H9 (cell line): ENCODE measurements at regions not wholly inside any gene's neighbourhood (a gene's known extent, or its start where the extent isn't known, plus 50 kb on each side); places are given as distances from the start of the nearest gene placed in this dataset.

Experiments used
- DNase-seq: peaks from one replicate; pipeline ENCODE4 v3.0.0-alpha.2; 2017
- H2AFZ ChIP-seq: one replicate; pipeline ENCODE4 v1.6.1; 2013; ENCODE audit warnings: mild to moderate bottlenecking, low read length, control low read depth, moderate library complexity
- H2AK5ac ChIP-seq: 2 replicates; pipeline ENCODE4 v1.6.1; 2013; ENCODE audit warnings: low read length, control low read depth, mixed read lengths; ENCODE audit not compliant: insufficient read length
- H2BK120ac ChIP-seq: one replicate; pipeline ENCODE4 v1.6.1; 2013; ENCODE audit warnings: low read depth, mild to moderate bottlenecking, low read length, control low read depth, inconsistent platforms; ENCODE audit not compliant: poor library complexity, severe bottlenecking
- H2BK12ac ChIP-seq: 2 replicates; pipeline ENCODE4 v1.6.1; 2013; ENCODE audit warnings: low read length, control low read depth, mixed read lengths, low read depth; ENCODE audit not compliant: insufficient read length
- H2BK15ac ChIP-seq: 2 replicates; pipeline ENCODE4 v1.6.1; 2013; ENCODE audit warnings: low read depth, low read length, control low read depth
- H2BK20ac ChIP-seq: one replicate; pipeline ENCODE4 v1.6.1; 2013; ENCODE audit warnings: low read depth, mild to moderate bottlenecking, low read length, control low read depth, inconsistent platforms; ENCODE audit not compliant: poor library complexity, severe bottlenecking
- H2BK5ac ChIP-seq: 2 replicates; pipeline ENCODE4 v1.6.1; 2013; ENCODE audit warnings: low read length, control low read depth, mixed read lengths; ENCODE audit not compliant: insufficient read length
- H3K14ac ChIP-seq: 2 replicates; pipeline ENCODE4 v1.6.1; 2013; ENCODE audit warnings: low read length, control low read depth; ENCODE audit not compliant: insufficient read depth
- H3K18ac ChIP-seq: 2 replicates; pipeline ENCODE4 v1.6.1; 2013; ENCODE audit warnings: low read depth, mild to moderate bottlenecking, mixed read lengths, low read length, control low read depth; ENCODE audit not compliant: insufficient read length
- H3K23ac ChIP-seq: 2 replicates; pipeline ENCODE4 v1.6.1; 2013; ENCODE audit warnings: low read length, control low read depth, mixed read lengths, low read depth; ENCODE audit not compliant: insufficient read length
- H3K23me2 ChIP-seq: 2 replicates; pipeline ENCODE4 v1.6.1; 2013; ENCODE audit warnings: low read depth, mild to moderate bottlenecking, mixed read lengths, low read length, control low read depth; ENCODE audit not compliant: insufficient read length, poor library complexity, severe bottlenecking
- H3K27ac ChIP-seq: 2 replicates; pipeline ENCODE4 v1.5.1; 2013; ENCODE audit warnings: low read length, control low read depth, mixed read lengths, low read depth; ENCODE audit not compliant: insufficient read length
- H3K27me3 ChIP-seq: 2 replicates; pipeline ENCODE4 v1.6.1; 2013; ENCODE audit warnings: low read length, control low read depth, inconsistent platforms; ENCODE audit not compliant: insufficient read depth
- H3K4ac ChIP-seq: 2 replicates; pipeline ENCODE4 v1.6.1; 2013; ENCODE audit warnings: low read depth, mild to moderate bottlenecking, control low read depth, inconsistent platforms, low read length, moderate library complexity
- H3K4me1 ChIP-seq: 2 replicates; pipeline ENCODE4 v1.6.1; 2013; ENCODE audit warnings: low read length, control low read depth, inconsistent platforms; ENCODE audit not compliant: insufficient read depth
- H3K4me2 ChIP-seq: 2 replicates; pipeline ENCODE4 v1.6.1; 2013; ENCODE audit warnings: low read length, control low read depth, mixed read lengths; ENCODE audit not compliant: insufficient read length, insufficient read depth
- H3K56ac ChIP-seq: 2 replicates; pipeline ENCODE4 v1.6.1; 2013; ENCODE audit warnings: low read depth, mild to moderate bottlenecking, mixed read lengths, low read length, control low read depth; ENCODE audit not compliant: insufficient read length
- H3K79me1 ChIP-seq: 2 replicates; pipeline ENCODE4 v1.6.1; 2013; ENCODE audit warnings: low read depth, mild to moderate bottlenecking, moderate library complexity, low read length, control low read depth, inconsistent platforms; ENCODE audit not compliant: insufficient read depth, poor library complexity, severe bottlenecking
- H3K79me2 ChIP-seq: 2 replicates; pipeline ENCODE4 v1.6.1; 2013; ENCODE audit warnings: low read length, control low read depth, inconsistent platforms; ENCODE audit not compliant: insufficient read depth
- H3K9ac ChIP-seq: 2 replicates; pipeline ENCODE4 v1.6.1; 2013; ENCODE audit warnings: low read length, control low read depth, mixed read lengths; ENCODE audit not compliant: insufficient read length; ENCODE audit errors: extremely low read depth
- H3K9me3 ChIP-seq: one replicate; pipeline ENCODE4 v1.6.1; 2013; ENCODE audit warnings: low read depth, low read length, inconsistent platforms; ENCODE audit not compliant: control insufficient read depth
- H3T11ph ChIP-seq: one replicate; pipeline ENCODE4 v1.6.1; 2013; ENCODE audit warnings: mild to moderate bottlenecking, low read length, control low read depth, inconsistent platforms
- H4K20me1 ChIP-seq: one replicate; pipeline ENCODE4 v1.6.1; 2013; ENCODE audit not compliant: control insufficient read depth, insufficient read length, insufficient read depth
- H4K5ac ChIP-seq: 2 replicates; pipeline ENCODE4 v1.6.1; 2013; ENCODE audit warnings: low read depth, mild to moderate bottlenecking, mixed read lengths, low read length, control low read depth; ENCODE audit not compliant: insufficient read length
- H4K8ac ChIP-seq: replicated peaks from 2 replicates; pipeline ENCODE4 v1.6.1; 2013; ENCODE audit warnings: low read length, control low read depth, mixed read lengths, low read depth; ENCODE audit not compliant: insufficient read length
- H4K91ac ChIP-seq: 2 replicates; pipeline ENCODE4 v1.6.1; 2013; ENCODE audit warnings: low read depth, mild to moderate bottlenecking, moderate library complexity, mixed read lengths, low read length, control low read depth; ENCODE audit not compliant: insufficient read length
- H3K27ac Mint-ChIP-seq, 3 experiments: 2 replicates in 2 of 3; 3 replicates in 1 of 3; pipeline ENCODE4 v1.8.0; 2020 to 2021; ENCODE audit warnings: mixed read lengths in 3 of 3, mild to moderate bottlenecking in 1 of 3, moderate library complexity in 1 of 3
- H3K27me3 Mint-ChIP-seq: 2 replicates; pipeline ENCODE4 v1.8.0; 2021; ENCODE audit warnings: low read depth, mild to moderate bottlenecking, moderate library complexity, mixed read lengths
- H3K36me3 Mint-ChIP-seq, 3 experiments: 2 replicates in 2 of 3; 3 replicates in 1 of 3; pipeline ENCODE4 v1.8.0; 2020 to 2021; ENCODE audit warnings: low read depth in 3 of 3, mixed read lengths in 3 of 3; ENCODE audit not compliant: insufficient read depth in 1 of 3
- H3K4me1 Mint-ChIP-seq, 2 experiments: 2 replicates each; pipeline ENCODE4 v1.8.0; 2020; ENCODE audit warnings: mixed read lengths in 2 of 2
- H3K4me3 Mint-ChIP-seq, 2 experiments: 2 replicates in 1 of 2; 3 replicates in 1 of 2; pipeline ENCODE4 v1.8.0; 2020 to 2021; ENCODE audit warnings: mild to moderate bottlenecking in 2 of 2, mixed read lengths in 2 of 2, moderate library complexity in 1 of 2
- H3K9me3 Mint-ChIP-seq, 2 experiments: 2 replicates in 1 of 2; 3 replicates in 1 of 2; pipeline ENCODE4 v1.8.0; 2020; ENCODE audit warnings: mild to moderate bottlenecking in 2 of 2, mixed read lengths in 2 of 2, moderate library complexity in 1 of 2
- CTCF ChIP-seq: fragments of 200-600 bp; sonication (generic); conservative IDR thresholded peaks from 3 replicates; pipeline ENCODE4 v1.8.0; 2021; ENCODE audit warnings: antibody characterized with exemption, mild to moderate bottlenecking
- WGBS: extraction: QIAGEN DNeasy Blood & Tissue Kit; methylation state at CpG from one replicate; pipeline ENCODE4 v1.1.7; 2013; ENCODE audit warnings: missing lambda C conversion rate, low lambda C conversion rate, mixed read lengths; ENCODE audit not compliant: insufficient read length; ENCODE audit errors: extremely low coverage; 5-methylcytosine and 5-hydroxymethylcytosine counted together

DNA sequence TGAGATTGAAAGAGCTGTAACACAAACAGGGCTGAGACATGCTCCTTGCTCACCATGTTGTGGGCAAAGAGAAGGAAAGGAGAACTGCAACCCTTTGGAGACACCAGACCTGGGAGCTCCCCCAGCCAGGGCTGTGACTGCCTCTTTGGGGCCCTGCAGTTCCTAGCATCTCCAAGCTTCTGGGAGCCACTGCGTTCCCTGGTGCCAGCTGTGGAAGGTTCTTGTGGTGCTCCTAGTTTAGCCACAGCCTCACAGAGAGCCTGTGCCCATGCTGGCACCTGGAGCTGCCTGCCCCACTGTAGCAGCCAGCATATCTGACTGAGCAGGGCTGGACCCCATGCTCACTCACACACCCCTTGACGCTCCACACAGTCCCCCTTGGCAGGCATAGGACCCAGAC lies 141.7 kb downstream of the PDHA2 start:
- no peak overlapping the region for H3T11ph ChIP-seq
- no peak overlapping the region for H3K14ac ChIP-seq
- H3K9me3 ChIP-seq, result no peaks in the 10 kb centered on the region
- no peak overlapping the region for H2BK120ac ChIP-seq
- H3K23me2 ChIP-seq, result no peaks in the 10 kb centered on the region
- H3K9ac ChIP-seq, result no peak overlapping the region
- no peaks in the 10 kb centered on the region; the same call in 1 of the 2 replicates for H3K27me3 Mint-ChIP-seq
- no peak overlapping the region for H3K27ac Mint-ChIP-seq
- no CpG with 5 or more reads among the region's 2 CpGs for WGBS
- no peaks in the 10 kb centered on the region for H3K79me2 ChIP-seq
- no peak overlapping the region for H2BK15ac ChIP-seq
- H2BK5ac ChIP-seq, result no peak overlapping the region
- H3K36me3 Mint-ChIP-seq, result peaks cover 6 to 19% (median 15%) of the 10 kb centered on the region in 3 experiments; a peak in 5 of 7 replicates
- no peak overlapping the region for H2AFZ ChIP-seq
- H4K91ac ChIP-seq, result no peak overlapping the region
- no peaks in the 10 kb centered on the region for H3K79me1 ChIP-seq
- H3K4me1 ChIP-seq, result no peaks in the 10 kb centered on the region
- no peak overlapping the region for H3K23ac ChIP-seq
- H3K27ac ChIP-seq, result no peak overlapping the region
- H3K4me1 Mint-ChIP-seq, result peaks cover 0 to 6% of the 10 kb centered on the region in 2 experiments; a peak in 2 of 4 replicates
- no peaks in the 10 kb centered on the region for H3K27me3 ChIP-seq
- peaks cover 12 to 29% of the 10 kb centered on the region in 2 experiments; a peak in 4 of 5 replicates for H3K9me3 Mint-ChIP-seq
- H3K56ac ChIP-seq, result no peak overlapping the region
- H3K18ac ChIP-seq, result no peak overlapping the region
- TF ChIP-seq CTCF, result no peak
- no peak overlapping the region for H4K8ac ChIP-seq
- no peaks in the 10 kb centered on the region for H4K20me1 ChIP-seq
- DNase-seq, result no peak
- H3K4me2 ChIP-seq, result no peak overlapping the region
- no peak overlapping the region for H3K4me3 Mint-ChIP-seq
- no peak overlapping the region for H2AK5ac ChIP-seq
- H2BK20ac ChIP-seq, result no peak overlapping the region
- no peak overlapping the region for H2BK12ac ChIP-seq
- H3K4ac ChIP-seq, result no peak overlapping the region
- H4K5ac ChIP-seq, result no peak overlapping the region
